B cell (primary cell): ENCODE measurements at regions not wholly inside any gene's neighbourhood (a gene's known extent, or its start where the extent isn't known, plus 50 kb on each side); places are given as distances from the start of the nearest gene placed in this dataset.

Source experiments
- ATAC-seq: fragments of 200-7000 bp; cut with Tn5 transposase; one replicate; pipeline ENCODE4 v1.10.0; 2021; ENCODE audit warnings: low read depth, mild to moderate bottlenecking, moderate number of reproducible peaks, moderate library complexity
- CTCF ChIA-PET: fragments of 350-600 bp; sonication (Branson Sonifier 250); formaldehyde crosslinking; loops from one replicate; lab custom pipeline; 2021; ENCODE audit warnings: antibody characterized with exemption, inconsistent platforms; lab: Charles Lee
- POLR2A ChIA-PET: fragments of 350-600 bp; sonication (Branson Sonifier 250); formaldehyde crosslinking; loops from one replicate; lab custom pipeline; 2021; ENCODE audit warnings: antibody characterized with exemption; lab: Charles Lee
- DNase-seq: peaks from one replicate; pipeline ENCODE4 v3.0.0; 2013
- H2AFZ ChIP-seq: 2 replicates; pipeline ENCODE4 v1.6.1; 2012; ENCODE audit warnings: mild to moderate bottlenecking, low read depth, low read length; ENCODE audit not compliant: insufficient read depth, poor library complexity, severe bottlenecking
- H3K27ac ChIP-seq, 2 donors: 1 replicate in 1 of 2; 2 replicates in 1 of 2; pipeline ENCODE4 v1.5.1; 2012 to 2013; ENCODE audit warnings: low read length in 2 of 2, mild to moderate bottlenecking in 2 of 2, moderate library complexity in 1 of 2
- H3K27me3 ChIP-seq, 4 experiments: fragments of 200-600 bp in 1 of 4; sonication (generic) in 1 of 4; replicated peaks in 1 of 4; 1 replicate in 2 of 4; 2 replicates in 2 of 4; pipeline versions ENCODE4 v1.6.1 to v1.7.0; 2013 to 2016; ENCODE audit warnings: low read length in 3 of 4, mild to moderate bottlenecking in 2 of 4, mixed read lengths in 1 of 4, moderate library complexity in 1 of 4; ENCODE audit not compliant: insufficient read depth in 4 of 4, control insufficient read depth in 3 of 4; ENCODE audit errors: control extremely low read depth in 1 of 4
- H3K36me3 ChIP-seq, 2 experiments: replicated peaks in 1 of 2; 1 replicate in 1 of 2; 2 replicates in 1 of 2; pipeline versions ENCODE4 v1.6.1 to v1.7.1; 2013; ENCODE audit warnings: low read length in 1 of 2; ENCODE audit not compliant: insufficient read depth in 2 of 2, control insufficient read depth in 1 of 2; ENCODE audit errors: control extremely low read depth in 1 of 2, extremely low read depth in 1 of 2
- H3K4me1 ChIP-seq, 2 donors: fragments of 200-600 bp in 1 of 2; sonication (generic) in 1 of 2; 1 replicate in 1 of 2; 2 replicates in 1 of 2; pipeline versions ENCODE4 v1.5.1 to v1.6.1; 2013 to 2017; ENCODE audit warnings: low read length in 2 of 2; ENCODE audit not compliant: control insufficient read depth in 2 of 2, insufficient read depth in 2 of 2
- H3K4me2 ChIP-seq: replicated peaks from 2 replicates; pipeline ENCODE3; 2012; ENCODE audit warnings: mild to moderate bottlenecking, low read depth, low read length; ENCODE audit not compliant: poor library complexity, severe bottlenecking
- H3K4me3 ChIP-seq, 5 experiments: fragments of 200-600 bp in 1 of 5; sonication (generic) in 1 of 5; 1 replicate in 3 of 5; 2 replicates in 2 of 5; pipeline versions ENCODE4 v1.5.1 to v1.7.0; 2011 to 2016; ENCODE audit warnings: low read length in 4 of 5, mild to moderate bottlenecking in 4 of 5, low read depth in 2 of 5, control low read depth in 1 of 5, moderate library complexity in 1 of 5; ENCODE audit not compliant: insufficient read depth in 1 of 5; ENCODE audit errors: control extremely low read depth in 1 of 5, extremely low read depth in 1 of 5
- H3K79me2 ChIP-seq: fragments of 200-600 bp; sonication (generic); one replicate; pipeline ENCODE4 v1.6.0; 2016; ENCODE audit warnings: low read length; ENCODE audit not compliant: control insufficient read depth, insufficient read depth
- H3K9ac ChIP-seq: fragments of 200-600 bp; sonication (generic); 2 replicates; pipeline ENCODE4 v1.6.1; 2017; ENCODE audit warnings: mild to moderate bottlenecking, low read length, moderate library complexity
- H3K9me3 ChIP-seq, 3 donors: one replicate each; pipeline versions ENCODE4 v1.6.1 to v1.7.1; 2013; ENCODE audit warnings: low read length in 2 of 3; ENCODE audit not compliant: control insufficient read depth in 2 of 3, insufficient read depth in 1 of 3; ENCODE audit errors: control extremely low read depth in 1 of 3
- H4K20me1 ChIP-seq: 2 replicates; pipeline ENCODE4 v1.6.0; 2012; ENCODE audit warnings: mild to moderate bottlenecking, low read length; ENCODE audit not compliant: insufficient read depth, control insufficient read depth, poor library complexity, severe bottlenecking
- H3K27ac Mint-ChIP-seq: one replicate; pipeline ENCODE4 v1.8.0; 2021; ENCODE audit warnings: mixed read lengths
- H3K27me3 Mint-ChIP-seq: one replicate; pipeline ENCODE4 v1.8.0; 2021; ENCODE audit warnings: mixed read lengths
- H3K4me1 Mint-ChIP-seq: one replicate; pipeline ENCODE4 v1.8.0; 2021; ENCODE audit warnings: mixed read lengths
- H3K4me3 Mint-ChIP-seq: one replicate; pipeline ENCODE4 v1.8.0; 2021; ENCODE audit warnings: mixed read lengths
- H3K9me3 Mint-ChIP-seq: one replicate; pipeline ENCODE4 v1.8.0; 2022; ENCODE audit warnings: mixed read lengths; ENCODE audit not compliant: insufficient read depth
- CTCF ChIP-seq: fragments of 200-600 bp; IDR thresholded peaks from one replicate; pipeline ENCODE4 v1.8.0; 2022; ENCODE audit warnings: antibody characterized with exemption, mild to moderate bottlenecking
- EZH2 ChIP-seq: IDR thresholded peaks from 2 replicates; pipeline ENCODE4 v1.6.1; 2012; ENCODE audit warnings: borderline replicate concordance, low read depth, mild to moderate bottlenecking, moderate library complexity, low read length; ENCODE audit not compliant: insufficient read depth, poor library complexity, severe bottlenecking
- WGBS: methylation state at CpG from one replicate; pipeline ENCODE4 v1.1.5; 2013; ENCODE audit warnings: missing lambda C conversion rate; ENCODE audit not compliant: insufficient coverage; 5-methylcytosine and 5-hydroxymethylcytosine counted together
- intact Hi-C: fragments of 100-400 bp; cut with micrococcal nuclease; formaldehyde crosslinking; loops from one replicate; pipeline ENCODE4 v1.10.0; 2022

GRCh38 chr2:75294362-75294761 lies 95.0 kb upstream of the TACR1 start:
- Histone ChIP-seq H3K4me3 (no peak overlapping the region), H3K27me3 (no peaks in the 10 kb centered on the region), H3K4me1 (no peaks in the 10 kb centered on the region), H2AFZ (no peak overlapping the region), H4K20me1 (no peaks in the 10 kb centered on the region), H3K9me3 (no peaks in the 10 kb centered on the region), H3K79me2 (no peaks in the 10 kb centered on the region), H3K4me2 (no peak overlapping the region), H3K36me3 (no peaks in the 10 kb centered on the region), H3K27ac (no peak overlapping the region), H3K9ac (no peak overlapping the region)
- H3K9me3 Mint-ChIP-seq, result no peaks in the 10 kb centered on the region
- WGBS, result no CpG with 5 or more reads among the region's 1 CpG
- peaks cover 4% of the 10 kb centered on the region for H3K4me1 Mint-ChIP-seq
- intact Hi-C loops, result no loop called here
- no peak for TF ChIP-seq EZH2
- TF ChIP-seq CTCF, result no peak
- CTCF ChIA-PET, result no interaction called here
- H3K27me3 Mint-ChIP-seq, result no peaks in the 10 kb centered on the region
- ATAC-seq (no peak), DNase-seq (no peak)
- no peak overlapping the region for H3K4me3 Mint-ChIP-seq
- no peak overlapping the region for H3K27ac Mint-ChIP-seq
- POLR2A ChIA-PET, result no interaction called here

- WGBS, result no CpG with 5 or more reads among the region's 1 CpG
- Histone ChIP-seq H3K79me2 (no peaks in the 10 kb centered on the region), H3K36me3 (no peaks in the 10 kb centered on the region), H3K27me3 (no peaks in the 10 kb centered on the region), H3K4me2 (no peak overlapping the region), H3K4me3 (no peak overlapping the region), H3K27ac (no peak overlapping the region), H3K9ac (no peak overlapping the region), H4K20me1 (no peaks in the 10 kb centered on the region), H3K9me3 (no peaks in the 10 kb centered on the region), H2AFZ (no peak overlapping the region), H3K4me1 (peaks cover 8 to 13% of the 10 kb centered on the region in 2 donors)
- ATAC-seq (no peak), DNase-seq (no peak)
- Mint-ChIP-seq H3K4me3 (no peak overlapping the region), H3K4me1 (peaks cover 18% of the 10 kb centered on the region), H3K27ac (no peak overlapping the region), H3K27me3 (no peaks in the 10 kb centered on the region), H3K9me3 (no peaks in the 10 kb centered on the region)
- intact Hi-C loops, result no loop called here
- POLR2A ChIA-PET, result no interaction called here
- TF ChIP-seq EZH2 (no peak), CTCF (no peak)
- CTCF ChIA-PET, result no interaction called here
Measured at GRCh38 chr2:75292826-75293225, 93.5 kb upstream of the TACR1 start.
